PC-3 (cell line): ENCODE measurements at regions not wholly inside any gene's neighbourhood (a gene's known extent, or its start where the extent isn't known, plus 50 kb on each side); places are given as distances from the start of the nearest gene placed in this dataset.

Experiments used
- ATAC-seq: fragments of 200-7000 bp; cut with Tn5 transposase; 2 replicates; pipeline ENCODE4 v1.9.1; 2020; ENCODE audit warnings: mild to moderate bottlenecking, moderate library complexity
- BruUV-seq: library from RNA; stranded (reverse); fragments of 400-500 nt; replicated peaks from 2 replicates; lab custom pipeline; 2021; lab: Mats Ljungman, UMichigan
- CTCF ChIA-PET: fragments of 300-600 bp; sonication (Branson Sonifier 250); formaldehyde crosslinking; loops from one replicate; lab custom pipeline; 2022; ENCODE audit warnings: antibody characterized with exemption; lab: Charles Lee
- POLR2A ChIA-PET: fragments of 300-600 bp; sonication (Branson Sonifier 250); formaldehyde crosslinking; loops from one replicate; lab custom pipeline; 2022; ENCODE audit warnings: antibody characterized with exemption; ENCODE audit not compliant: unreplicated experiment; lab: Charles Lee
- DNase-seq: peaks from one replicate; pipeline ENCODE4 v3.0.0-alpha.2; 2015
- H2AFZ ChIP-seq: fragments of 300-600 bp; sonication (generic); 2 replicates; pipeline ENCODE4 v1.6.0; 2016; ENCODE audit warnings: antibody characterized with exemption, low read length
- H3F3A ChIP-seq: fragments of 300-600 bp; sonication (generic); one replicate; pipeline ENCODE4 v1.6.0; 2017; ENCODE audit warnings: antibody characterized with exemption, low read length, control low read depth, mild to moderate bottlenecking; ENCODE audit not compliant: unreplicated experiment
- H3K27ac ChIP-seq: fragments of 300-600 bp; sonication (generic); 2 replicates; pipeline ENCODE4 v1.5.1; 2016; ENCODE audit warnings: mild to moderate bottlenecking, low read length
- H3K27me3 ChIP-seq: fragments of 300-600 bp; sonication (generic); 2 replicates; pipeline ENCODE4 v1.6.1; 2016; ENCODE audit warnings: low read length, mixed read lengths
- H3K36me3 ChIP-seq: fragments of 300-600 bp; sonication (generic); 2 replicates; pipeline ENCODE4 v1.6.1; 2016; ENCODE audit warnings: low read depth, mixed run types, low read length, mixed read lengths
- H3K4me1 ChIP-seq: fragments of 300-600 bp; sonication (generic); 2 replicates; pipeline ENCODE4 v1.5.1; 2016; ENCODE audit warnings: low read length; ENCODE audit not compliant: insufficient read depth
- H3K4me2 ChIP-seq: fragments of 300-600 bp; sonication (generic); 2 replicates; pipeline ENCODE4 v1.6.0; 2016; ENCODE audit warnings: low read length
- H3K4me3 ChIP-seq: fragments of 300-600 bp; sonication (generic); 2 replicates; pipeline ENCODE4 v1.5.1; 2016; ENCODE audit warnings: mild to moderate bottlenecking, low read length, mixed read lengths
- H3K79me2 ChIP-seq: fragments of 300-600 bp; sonication (generic); 2 replicates; pipeline ENCODE4 v1.6.1; 2017; ENCODE audit warnings: low read length, mixed read lengths
- H3K9ac ChIP-seq: fragments of 300-600 bp; sonication (generic); 2 replicates; pipeline ENCODE4 v1.6.0; 2016; ENCODE audit warnings: mild to moderate bottlenecking, low read length
- H3K9me2 ChIP-seq: fragments of 300-600 bp; sonication (generic); replicated peaks from 2 replicates; pipeline ENCODE4 v1.6.1; 2016; ENCODE audit warnings: mixed run types, low read length, mixed read lengths
- H3K9me3 ChIP-seq: fragments of 300-600 bp; sonication (generic); 2 replicates; pipeline ENCODE4 v1.6.1; 2016; ENCODE audit warnings: low read length, mixed read lengths
- H4K20me1 ChIP-seq: fragments of 300-600 bp; sonication (generic); 2 replicates; pipeline ENCODE4 v1.6.1; 2016; ENCODE audit warnings: low read length, mixed read lengths
- EZH2 ChIP-seq: fragments of 300-600 bp; sonication (generic); IDR thresholded peaks from one replicate; pipeline ENCODE4 v1.6.1; 2017; ENCODE audit warnings: antibody characterized with exemption, mild to moderate bottlenecking, low read length; ENCODE audit not compliant: unreplicated experiment
- EZH2phosphoT487 ChIP-seq: fragments of 300-600 bp; sonication (generic); IDR thresholded peaks from 2 replicates; pipeline ENCODE4 v1.6.1; 2018; ENCODE audit warnings: mild to moderate bottlenecking, antibody characterized with exemption, low read length, borderline replicate concordance
- intact Hi-C: fragments of 100-400 bp; cut with micrococcal nuclease; formaldehyde crosslinking; loops from 2 replicates; pipeline ENCODE4 v1.9.0; 2023
- TF ChIP-seq, protein P1 (sequence below): fragments of 300-600 bp; sonication (generic); conservative IDR thresholded peaks from 2 replicates; pipeline ENCODE4 v1.5.1; 2017; ENCODE audit warnings: antibody characterized with exemption, low read depth, mild to moderate bottlenecking, low read length

DNA sequence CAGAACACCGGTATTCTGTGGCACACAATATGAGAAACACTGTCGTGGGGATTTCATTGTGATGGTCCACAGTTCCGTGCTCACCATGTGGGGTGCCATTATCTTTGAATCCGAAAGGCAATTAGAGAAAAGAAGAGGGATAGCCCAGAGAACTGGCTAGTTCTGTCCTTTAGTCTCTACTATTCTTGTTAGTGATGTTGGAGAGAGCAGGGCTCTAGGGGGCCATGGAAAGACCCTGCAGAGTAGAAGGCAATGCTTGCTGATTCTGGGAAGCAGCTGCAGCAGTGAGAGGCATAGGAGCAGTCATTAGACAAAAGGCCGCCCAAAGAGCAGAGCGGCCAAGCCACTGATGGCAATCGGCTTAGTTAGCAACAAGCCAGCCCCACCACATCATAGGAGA is 146.3 kb downstream of the TSEN15 start:
- Histone ChIP-seq H3K4me3 (no peak overlapping the region), H3F3A (no peaks in the 10 kb centered on the region), H3K9me3 (no peaks in the 10 kb centered on the region), H3K27me3 (peaks cover 19% of the 10 kb centered on the region), H3K9me2 (no peaks in the 10 kb centered on the region), H4K20me1 (no peaks in the 10 kb centered on the region), H3K27ac (no peak overlapping the region), H3K9ac (no peak overlapping the region), H3K79me2 (no peaks in the 10 kb centered on the region), H2AFZ (no peak overlapping the region), H3K4me2 (no peak overlapping the region), H3K4me1 (no peaks in the 10 kb centered on the region), H3K36me3 (no peaks in the 10 kb centered on the region)
- BruUV-seq, result no TSS peak
- intact Hi-C loops, result no loop called here
- CTCF ChIA-PET, result no interaction called here
- no peak for TF ChIP-seq EZH2
- no peak for TF ChIP-seq EZH2phosphoT487
- TF ChIP-seq, protein P1, sequence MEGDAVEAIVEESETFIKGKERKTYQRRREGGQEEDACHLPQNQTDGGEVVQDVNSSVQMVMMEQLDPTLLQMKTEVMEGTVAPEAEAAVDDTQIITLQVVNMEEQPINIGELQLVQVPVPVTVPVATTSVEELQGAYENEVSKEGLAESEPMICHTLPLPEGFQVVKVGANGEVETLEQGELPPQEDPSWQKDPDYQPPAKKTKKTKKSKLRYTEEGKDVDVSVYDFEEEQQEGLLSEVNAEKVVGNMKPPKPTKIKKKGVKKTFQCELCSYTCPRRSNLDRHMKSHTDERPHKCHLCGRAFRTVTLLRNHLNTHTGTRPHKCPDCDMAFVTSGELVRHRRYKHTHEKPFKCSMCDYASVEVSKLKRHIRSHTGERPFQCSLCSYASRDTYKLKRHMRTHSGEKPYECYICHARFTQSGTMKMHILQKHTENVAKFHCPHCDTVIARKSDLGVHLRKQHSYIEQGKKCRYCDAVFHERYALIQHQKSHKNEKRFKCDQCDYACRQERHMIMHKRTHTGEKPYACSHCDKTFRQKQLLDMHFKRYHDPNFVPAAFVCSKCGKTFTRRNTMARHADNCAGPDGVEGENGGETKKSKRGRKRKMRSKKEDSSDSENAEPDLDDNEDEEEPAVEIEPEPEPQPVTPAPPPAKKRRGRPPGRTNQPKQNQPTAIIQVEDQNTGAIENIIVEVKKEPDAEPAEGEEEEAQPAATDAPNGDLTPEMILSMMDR, result no peak
- DNase-seq (no peak), ATAC-seq (no peak)
- POLR2A ChIA-PET, result no interaction called here

DNA sequence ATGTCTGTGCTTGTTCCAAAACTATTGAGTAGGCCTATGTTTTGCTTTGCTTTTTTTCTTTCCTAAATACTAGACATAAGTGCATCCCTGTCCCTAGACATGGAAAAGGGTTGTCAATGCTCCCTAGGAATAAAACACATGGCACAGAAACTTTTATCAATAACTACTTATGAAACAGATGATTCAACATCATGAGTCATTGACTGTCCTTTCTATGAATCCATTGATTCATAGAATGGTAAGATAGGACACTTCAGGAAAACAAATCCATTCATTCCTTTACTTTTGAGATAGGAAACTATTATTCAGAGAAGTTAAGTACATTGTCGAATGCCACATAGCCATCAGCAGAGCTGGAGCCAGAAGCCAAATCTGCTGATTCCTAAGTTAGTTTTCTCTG is 147.5 kb downstream of the TSEN15 start:
- Histone ChIP-seq H2AFZ (no peak overlapping the region), H3K9me2 (no peaks in the 10 kb centered on the region), H3K4me3 (no peak overlapping the region), H3K4me2 (no peak overlapping the region), H3F3A (no peaks in the 10 kb centered on the region), H4K20me1 (no peaks in the 10 kb centered on the region), H3K9me3 (no peaks in the 10 kb centered on the region), H3K27ac (no peak overlapping the region), H3K79me2 (no peaks in the 10 kb centered on the region), H3K9ac (no peak overlapping the region), H3K36me3 (no peaks in the 10 kb centered on the region), H3K27me3 (peaks cover 8% of the 10 kb centered on the region), H3K4me1 (no peaks in the 10 kb centered on the region)
- no TSS peak for BruUV-seq
- TF ChIP-seq EZH2 (no peak), EZH2phosphoT487 (no peak)
- TF ChIP-seq, protein P1, result no peak
- POLR2A ChIA-PET, result no interaction called here
- intact Hi-C loops, result no loop called here
- CTCF ChIA-PET, result no interaction called here
- peak; percentile 38 for DNase-seq
- no peak for ATAC-seq

DNA sequence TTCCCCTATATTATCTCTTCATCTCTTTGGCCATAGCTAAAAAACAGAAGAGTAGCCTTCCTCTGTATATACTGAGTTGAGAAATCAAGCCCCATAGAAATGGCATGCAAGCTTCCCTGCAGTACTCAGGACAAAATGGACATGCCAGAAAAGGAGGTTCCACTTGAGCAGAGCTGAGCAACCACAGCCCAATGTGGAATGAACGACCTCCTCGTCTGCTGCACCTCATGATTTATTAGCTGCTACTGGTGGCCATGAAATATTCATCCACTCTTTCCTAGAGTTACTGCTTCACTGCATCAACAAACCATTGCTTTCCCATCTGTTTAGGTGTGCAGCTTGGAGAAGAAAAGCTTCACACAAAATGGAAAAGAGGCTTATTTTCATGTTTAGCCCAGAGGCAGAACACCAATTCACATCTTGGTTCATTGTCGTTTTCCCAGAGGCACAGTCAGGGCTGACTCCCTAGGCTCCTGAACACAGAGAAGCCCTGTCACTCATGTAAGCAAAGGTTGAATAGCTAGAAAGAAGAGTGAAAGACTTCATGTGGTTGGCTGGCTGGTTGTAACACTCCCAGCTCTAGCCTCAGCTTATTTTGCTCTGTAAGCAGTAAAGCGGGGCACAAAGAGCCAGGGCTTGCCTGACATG is 148.0 kb downstream of the TSEN15 start:
- Histone ChIP-seq H4K20me1 (no peaks in the 10 kb centered on the region), H3K4me1 (no peaks in the 10 kb centered on the region), H2AFZ (no peak overlapping the region), H3K79me2 (no peaks in the 10 kb centered on the region), H3K27ac (no peak overlapping the region), H3K27me3 (peaks cover 3% of the 10 kb centered on the region; the same call in 1 of the 2 replicates), H3F3A (no peaks in the 10 kb centered on the region), H3K36me3 (no peaks in the 10 kb centered on the region), H3K4me3 (no peak overlapping the region), H3K4me2 (no peak overlapping the region), H3K9me2 (no peaks in the 10 kb centered on the region), H3K9ac (no peak overlapping the region), H3K9me3 (no peaks in the 10 kb centered on the region)
- ATAC-seq (no peak), DNase-seq (no peak)
- ChIA-PET CTCF (no interaction called here), POLR2A (no interaction called here)
- TF ChIP-seq, protein P1, result no peak
- TF ChIP-seq EZH2 (no peak), EZH2phosphoT487 (no peak)
- intact Hi-C loops, result no loop called here
- no TSS peak for BruUV-seq
